GM13976 (cell line): ENCODE measurements at regions not wholly inside any gene's neighbourhood (a gene's known extent, or its start where the extent isn't known, plus 50 kb on each side); places are given as distances from the start of the nearest gene placed in this dataset.
"Not testable (repeated sequence)": the region's sequence is repeated elsewhere in the genome, so short reads cannot be mapped to it uniquely, and the experiment has no call there.

Experiments
- DNase-seq: peaks from one replicate; pipeline ENCODE4 v3.0.0; 2012; ENCODE audit warnings: low spot score
- in situ Hi-C: fragments of 300-500 bp; cut with MboI; formaldehyde crosslinking; loops from one replicate; pipeline ENCODE4 v1.12.0; 2022; ENCODE audit warnings: low sequenced_read_pairs, mixed read lengths, inconsistent platforms; ENCODE audit not compliant: unreplicated experiment
- TF ChIP-seq, protein P1 (sequence below): IDR thresholded peaks from 2 replicates; pipeline ENCODE4 v1.5.1; 2012; ENCODE audit warnings: borderline replicate concordance, mild to moderate bottlenecking; ENCODE audit not compliant: insufficient read depth; ENCODE audit errors: extremely low read depth, missing control alignments, control extremely low read depth

- DNase-seq, result no peak
- TF ChIP-seq, protein P1, sequence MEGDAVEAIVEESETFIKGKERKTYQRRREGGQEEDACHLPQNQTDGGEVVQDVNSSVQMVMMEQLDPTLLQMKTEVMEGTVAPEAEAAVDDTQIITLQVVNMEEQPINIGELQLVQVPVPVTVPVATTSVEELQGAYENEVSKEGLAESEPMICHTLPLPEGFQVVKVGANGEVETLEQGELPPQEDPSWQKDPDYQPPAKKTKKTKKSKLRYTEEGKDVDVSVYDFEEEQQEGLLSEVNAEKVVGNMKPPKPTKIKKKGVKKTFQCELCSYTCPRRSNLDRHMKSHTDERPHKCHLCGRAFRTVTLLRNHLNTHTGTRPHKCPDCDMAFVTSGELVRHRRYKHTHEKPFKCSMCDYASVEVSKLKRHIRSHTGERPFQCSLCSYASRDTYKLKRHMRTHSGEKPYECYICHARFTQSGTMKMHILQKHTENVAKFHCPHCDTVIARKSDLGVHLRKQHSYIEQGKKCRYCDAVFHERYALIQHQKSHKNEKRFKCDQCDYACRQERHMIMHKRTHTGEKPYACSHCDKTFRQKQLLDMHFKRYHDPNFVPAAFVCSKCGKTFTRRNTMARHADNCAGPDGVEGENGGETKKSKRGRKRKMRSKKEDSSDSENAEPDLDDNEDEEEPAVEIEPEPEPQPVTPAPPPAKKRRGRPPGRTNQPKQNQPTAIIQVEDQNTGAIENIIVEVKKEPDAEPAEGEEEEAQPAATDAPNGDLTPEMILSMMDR, result no peak
Observed at GRCh38 chr5:18712936-18713485, 1078.8 kb downstream of the TAF11L14 start.

DNA sequence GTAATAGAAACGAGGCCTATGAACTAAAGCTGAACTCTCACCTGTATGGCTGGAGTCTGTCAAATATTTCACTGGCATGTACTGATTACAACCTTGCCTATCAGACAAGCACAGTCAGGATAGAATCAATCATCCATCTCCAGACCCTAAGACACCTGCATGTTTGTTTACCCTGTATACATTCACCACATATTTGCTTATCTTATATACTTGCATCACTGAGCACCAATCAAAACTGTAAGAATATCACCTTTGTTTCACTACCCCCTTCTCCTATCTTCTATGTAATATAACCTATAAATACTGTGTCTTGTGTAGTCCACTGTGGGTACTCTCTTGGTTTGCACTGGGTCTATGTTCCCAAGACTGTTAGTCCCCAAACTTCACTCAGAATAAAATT lies 1085.7 kb downstream of the TAF11L14 start:
- no peak for DNase-seq
- in situ Hi-C loops, result no loop called here
- TF ChIP-seq, protein P1, result no peak

More at GRCh38 chr5:18712936-18713485, 1078.8 kb downstream of the TAF11L14 start:
- in situ Hi-C loops, result no loop called here

DNA sequence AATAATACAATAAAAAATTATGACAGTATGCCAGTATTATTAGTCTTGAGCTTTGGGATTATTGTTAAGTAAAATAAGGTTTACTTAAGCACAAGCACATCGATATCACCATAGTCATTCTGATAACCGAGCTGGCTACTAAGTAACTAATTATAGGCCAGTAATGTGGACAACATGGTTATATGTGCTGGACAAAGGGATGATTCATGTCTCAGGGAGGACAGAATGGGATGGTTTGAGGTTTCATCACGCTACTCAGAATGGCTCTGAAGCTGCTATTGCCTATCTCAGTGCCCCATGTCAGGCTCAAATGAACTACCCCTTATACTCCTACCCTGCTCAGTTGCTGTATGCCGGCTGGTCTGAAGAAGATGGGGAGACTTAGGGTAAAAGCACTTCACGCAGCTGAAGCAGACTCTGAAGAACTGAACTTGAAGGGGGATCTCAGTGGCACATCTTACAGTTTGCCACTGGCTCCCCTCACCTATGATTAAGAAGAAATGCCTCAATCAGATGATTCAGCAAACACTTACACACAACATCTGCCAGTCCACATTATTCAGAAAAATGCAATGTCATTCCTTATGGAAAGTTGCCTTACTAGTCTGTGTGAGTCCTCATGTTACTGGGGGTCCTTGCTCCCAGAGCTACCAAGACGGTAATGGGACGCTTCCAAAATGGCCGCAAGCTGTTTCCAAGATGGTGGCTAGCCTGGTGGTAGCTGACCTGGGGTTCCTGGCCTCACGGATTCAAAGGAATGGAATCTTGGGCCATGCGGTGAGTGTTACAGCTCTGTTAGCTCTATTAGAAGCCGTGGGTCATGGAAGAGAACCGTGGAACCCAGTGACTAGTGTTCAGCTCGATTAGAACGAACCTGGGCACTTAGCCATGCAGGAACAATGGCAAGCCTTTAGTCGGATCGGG lies 1098.6 kb downstream of the TAF11L14 start:
- no peak for DNase-seq
- in situ Hi-C loops, result loop anchor here (25.0 kb wide), 1 partner anchor 1471 kb away; no protein-coding TSS in a partner anchor
- TF ChIP-seq, protein P1, result no peak

- in situ Hi-C loops, result loop anchor here (25.0 kb wide), 1 partner anchor 1474 kb away; no protein-coding TSS in a partner anchor
- DNase-seq, result no peak
- TF ChIP-seq, protein P1, result no peak
Observed at GRCh38 chr5:18736051-18736398, 1101.8 kb downstream of the TAF11L14 start.

DNA sequence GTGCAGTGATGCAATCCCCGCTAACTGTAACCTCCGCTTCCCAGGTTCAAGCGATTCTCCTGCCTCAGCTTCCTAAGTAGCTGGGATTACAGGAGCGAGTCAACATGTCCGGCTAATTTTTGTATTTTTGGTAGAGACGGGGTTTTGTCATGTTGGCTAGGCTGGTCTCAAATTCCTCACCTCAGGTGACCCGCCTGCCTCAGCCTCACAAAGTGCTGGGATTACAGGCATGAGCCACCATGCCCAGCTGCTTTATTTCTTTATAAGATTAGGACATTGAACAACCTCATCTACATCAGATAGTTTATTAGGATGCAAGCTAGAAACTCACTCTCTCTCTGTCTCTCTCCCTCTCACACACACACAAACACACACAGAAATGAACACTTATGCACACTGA lies 1102.5 kb downstream of the TAF11L14 start:
- in situ Hi-C loops, result loop anchor here (25.0 kb wide), 1 partner anchor 1474 kb away; no protein-coding TSS in a partner anchor
- not testable (repeated sequence) for DNase-seq

- DNase-seq, result no peak
- TF ChIP-seq, protein P1, result no peak
- in situ Hi-C loops, result loop anchor here (25.0 kb wide), 1 partner anchor 1478 kb away; no protein-coding TSS in a partner anchor
Observed at GRCh38 chr5:18740301-18740700, 1106.0 kb downstream of the TAF11L14 start.

GRCh38 chr5:18742830-18743229 lies 1108.6 kb downstream of the TAF11L14 start:
- DNase-seq, result no peak
- in situ Hi-C loops, result loop anchor here (25.0 kb wide), 1 partner anchor 1481 kb away; no protein-coding TSS in a partner anchor
- TF ChIP-seq, protein P1, result no peak
